Parathyroid adenoma (tissue), 2 donors: ENCODE measurements at regions not wholly inside any gene's neighbourhood (a gene's known extent, or its start where the extent isn't known, plus 50 kb on each side); places are given as distances from the start of the nearest gene placed in this dataset.

ENCODE experiments used
- H2AFZ ChIP-seq: fragments of 300-600 bp; sonication (generic); one replicate; pipeline ENCODE4 v1.7.0; 2017; ENCODE audit warnings: antibody characterized with exemption, mild to moderate bottlenecking
- H3K27ac ChIP-seq: fragments of 300-600 bp; sonication (generic); one replicate; pipeline ENCODE4 v1.7.0; 2017
- H3K27me3 ChIP-seq: fragments of 300-600 bp; sonication (generic); one replicate; pipeline ENCODE4 v1.7.0; 2017; ENCODE audit warnings: low read length; ENCODE audit not compliant: control insufficient read depth, insufficient read depth
- H3K36me3 ChIP-seq: fragments of 300-600 bp; sonication (generic); one replicate; pipeline ENCODE4 v1.7.0; 2017; ENCODE audit warnings: low read length; ENCODE audit not compliant: control insufficient read depth, insufficient read depth
- H3K4me1 ChIP-seq: fragments of 300-600 bp; sonication (generic); one replicate; pipeline ENCODE4 v1.7.0; 2017; ENCODE audit warnings: control low read depth
- H3K4me2 ChIP-seq: fragments of 300-600 bp; sonication (generic); one replicate; pipeline ENCODE4 v1.7.0; 2017; ENCODE audit warnings: low read length
- H3K4me3 ChIP-seq: fragments of 300-600 bp; sonication (generic); one replicate; pipeline ENCODE4 v1.7.0; 2017; ENCODE audit warnings: low read depth, low read length
- H3K79me2 ChIP-seq: fragments of 300-600 bp; sonication (generic); one replicate; pipeline ENCODE4 v1.7.0; 2017; ENCODE audit warnings: control low read depth
- H3K9ac ChIP-seq: fragments of 300-600 bp; sonication (generic); one replicate; pipeline ENCODE4 v1.7.0; 2017; ENCODE audit warnings: mild to moderate bottlenecking
- H3K9me3 ChIP-seq: fragments of 300-600 bp; sonication (generic); one replicate; pipeline ENCODE4 v1.7.0; 2017; ENCODE audit warnings: low read length; ENCODE audit not compliant: control insufficient read depth
- TF ChIP-seq, protein P1 (sequence below): fragments of 300-600 bp; sonication (generic); IDR thresholded peaks from one replicate; pipeline ENCODE4 v1.7.0; 2017; ENCODE audit warnings: antibody characterized with exemption, mild to moderate bottlenecking
- donor health status: primary hyperparathyroidism.

DNA sequence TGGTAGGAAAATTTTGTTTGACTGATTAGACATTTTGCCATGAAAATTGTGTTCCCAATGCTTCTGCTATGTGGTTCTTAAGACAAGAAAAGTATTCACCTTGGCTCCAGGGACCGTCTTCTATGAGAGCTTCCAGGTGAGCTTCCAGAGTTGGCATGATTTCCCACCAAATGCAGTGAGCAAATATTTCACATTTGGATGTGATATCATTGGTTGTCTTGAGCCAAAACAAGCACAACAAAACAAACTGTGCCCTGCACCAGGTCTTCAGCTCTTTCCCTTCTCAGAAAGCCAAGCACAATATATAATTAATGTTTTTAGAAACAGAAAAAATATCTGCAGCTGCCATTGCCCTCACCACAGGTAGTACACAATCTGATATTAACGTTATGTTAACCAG, 1009.0 kb downstream of the PLA2G4A start:
- H3K27me3 ChIP-seq: no peaks in the 10 kb centered on the region
- no peak overlapping the region for H3K4me2 ChIP-seq
- no peaks in the 10 kb centered on the region for H3K79me2 ChIP-seq
- no peak overlapping the region for H3K27ac ChIP-seq
- H3K4me3 ChIP-seq: no peak overlapping the region
- H3K4me1 ChIP-seq: no peaks in the 10 kb centered on the region
- no peaks in the 10 kb centered on the region for H3K36me3 ChIP-seq
- TF ChIP-seq, protein P1, sequence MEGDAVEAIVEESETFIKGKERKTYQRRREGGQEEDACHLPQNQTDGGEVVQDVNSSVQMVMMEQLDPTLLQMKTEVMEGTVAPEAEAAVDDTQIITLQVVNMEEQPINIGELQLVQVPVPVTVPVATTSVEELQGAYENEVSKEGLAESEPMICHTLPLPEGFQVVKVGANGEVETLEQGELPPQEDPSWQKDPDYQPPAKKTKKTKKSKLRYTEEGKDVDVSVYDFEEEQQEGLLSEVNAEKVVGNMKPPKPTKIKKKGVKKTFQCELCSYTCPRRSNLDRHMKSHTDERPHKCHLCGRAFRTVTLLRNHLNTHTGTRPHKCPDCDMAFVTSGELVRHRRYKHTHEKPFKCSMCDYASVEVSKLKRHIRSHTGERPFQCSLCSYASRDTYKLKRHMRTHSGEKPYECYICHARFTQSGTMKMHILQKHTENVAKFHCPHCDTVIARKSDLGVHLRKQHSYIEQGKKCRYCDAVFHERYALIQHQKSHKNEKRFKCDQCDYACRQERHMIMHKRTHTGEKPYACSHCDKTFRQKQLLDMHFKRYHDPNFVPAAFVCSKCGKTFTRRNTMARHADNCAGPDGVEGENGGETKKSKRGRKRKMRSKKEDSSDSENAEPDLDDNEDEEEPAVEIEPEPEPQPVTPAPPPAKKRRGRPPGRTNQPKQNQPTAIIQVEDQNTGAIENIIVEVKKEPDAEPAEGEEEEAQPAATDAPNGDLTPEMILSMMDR: no peak
- no peak overlapping the region for H3K9ac ChIP-seq
- no peak overlapping the region for H2AFZ ChIP-seq
- H3K9me3 ChIP-seq: no peaks in the 10 kb centered on the region

DNA sequence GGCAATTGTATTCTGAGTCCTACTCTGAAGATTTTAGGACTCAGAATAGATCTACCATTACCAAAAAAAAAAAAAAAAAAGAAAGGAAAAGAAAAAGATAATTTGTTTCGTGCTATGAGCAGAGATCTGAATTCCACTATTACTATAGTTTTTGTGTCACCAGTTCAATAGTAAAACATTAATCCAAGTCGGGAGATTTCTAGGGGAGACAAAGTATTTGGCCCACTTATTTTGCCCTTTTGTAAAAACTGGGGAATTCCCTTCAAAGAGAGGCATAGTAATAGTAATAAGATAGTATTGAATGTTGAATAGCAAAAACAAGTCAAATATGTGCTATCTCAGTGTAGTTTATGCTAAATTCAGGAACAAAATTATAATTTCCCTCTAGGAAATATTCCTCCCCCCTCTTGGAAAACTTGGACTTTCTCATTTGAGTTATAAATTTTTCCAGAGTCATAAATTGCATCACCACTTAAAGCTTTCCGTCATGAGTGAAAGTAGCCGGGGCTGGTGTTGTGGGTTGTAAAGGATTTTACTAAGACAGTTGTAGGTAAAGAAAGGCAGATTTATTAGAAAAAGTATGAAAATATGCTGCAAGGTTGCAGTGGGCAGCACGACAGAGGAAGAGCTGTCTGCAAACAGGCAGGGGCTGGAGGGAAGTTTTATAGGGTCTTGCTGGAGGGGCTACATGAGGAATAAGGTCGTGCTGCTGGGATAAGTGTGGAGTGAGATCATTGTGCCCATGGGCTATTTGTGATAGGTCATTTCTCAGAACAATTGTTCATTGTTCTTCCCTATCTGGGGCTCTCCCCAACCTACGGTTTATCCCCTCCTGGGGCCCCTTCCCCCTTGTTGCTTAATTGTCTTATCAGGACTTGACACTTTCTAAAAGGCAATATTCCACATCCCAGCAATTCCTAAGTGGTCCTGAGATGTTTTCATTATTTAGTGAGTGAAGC, 1009.9 kb downstream of the PLA2G4A start:
- Histone ChIP-seq H3K9ac (no peak overlapping the region), H3K27ac (no peak overlapping the region), H3K9me3 (no peaks in the 10 kb centered on the region), H3K27me3 (no peaks in the 10 kb centered on the region), H3K36me3 (no peaks in the 10 kb centered on the region), H3K4me2 (no peak overlapping the region), H3K4me3 (no peak overlapping the region), H2AFZ (no peak overlapping the region), H3K79me2 (no peaks in the 10 kb centered on the region), H3K4me1 (no peaks in the 10 kb centered on the region)
- TF ChIP-seq, protein P1: no peak

DNA sequence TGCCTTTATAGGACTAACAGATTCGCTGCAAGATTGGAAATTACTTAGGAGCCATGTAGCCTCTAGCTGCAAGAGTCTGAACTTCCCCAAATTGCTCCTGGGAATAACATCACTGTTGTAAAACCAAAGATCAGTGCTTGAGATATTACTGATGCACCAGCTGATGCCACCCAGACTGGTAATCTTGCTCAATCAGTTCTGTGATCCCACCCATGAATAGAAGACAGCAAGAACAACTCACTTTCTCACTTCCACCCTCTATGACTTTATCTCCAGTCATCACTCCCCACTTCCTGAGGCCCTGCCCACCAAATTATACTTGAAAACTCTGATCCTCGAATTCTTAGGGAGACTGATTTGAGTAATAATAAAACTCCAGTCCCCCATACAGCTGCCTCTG, 1011.1 kb downstream of the PLA2G4A start:
- Histone ChIP-seq H3K27ac (no peak overlapping the region), H3K9me3 (no peaks in the 10 kb centered on the region), H3K4me3 (no peak overlapping the region), H3K4me2 (no peak overlapping the region), H3K36me3 (no peaks in the 10 kb centered on the region), H2AFZ (no peak overlapping the region), H3K4me1 (no peaks in the 10 kb centered on the region), H3K9ac (no peak overlapping the region), H3K79me2 (no peaks in the 10 kb centered on the region), H3K27me3 (no peaks in the 10 kb centered on the region)
- TF ChIP-seq, protein P1: no peak

DNA sequence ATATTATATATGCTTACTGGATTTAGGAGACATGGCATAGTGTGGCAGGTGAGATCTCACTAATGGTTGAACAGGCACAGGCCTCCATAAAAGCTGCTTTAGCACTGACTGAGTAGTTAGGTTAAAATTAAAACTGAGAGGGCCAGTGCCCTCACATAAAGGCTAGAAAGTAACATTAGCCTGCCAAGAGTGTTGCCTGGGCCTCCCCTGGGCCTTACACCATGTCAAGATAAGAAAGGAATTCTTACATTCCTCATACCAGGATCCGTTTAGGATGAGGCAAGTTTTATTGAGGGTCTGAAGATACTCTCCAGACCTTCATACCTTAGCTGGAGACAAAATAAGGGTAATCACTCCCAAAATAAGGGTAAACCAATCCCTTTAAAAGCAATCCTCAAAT, 1011.8 kb downstream of the PLA2G4A start:
- no peak overlapping the region for H3K9ac ChIP-seq
- H3K79me2 ChIP-seq: no peaks in the 10 kb centered on the region
- H3K4me3 ChIP-seq: no peak overlapping the region
- H3K4me1 ChIP-seq: no peaks in the 10 kb centered on the region
- H3K27me3 ChIP-seq: no peaks in the 10 kb centered on the region
- no peak overlapping the region for H3K4me2 ChIP-seq
- no peaks in the 10 kb centered on the region for H3K36me3 ChIP-seq
- no peaks in the 10 kb centered on the region for H3K9me3 ChIP-seq
- H3K27ac ChIP-seq: no peak overlapping the region
- H2AFZ ChIP-seq: no peak overlapping the region
- TF ChIP-seq, protein P1: no peak
